GM18508 (cell line): ENCODE measurements at regions not wholly inside any gene's neighbourhood (a gene's known extent, or its start where the extent isn't known, plus 50 kb on each side); places are given as distances from the start of the nearest gene placed in this dataset.

Experiments
- ATAC-seq: cut with Tn5 transposase; IDR thresholded peaks from one replicate; pipeline ENCODE4 v1.9.1; 2021; ENCODE audit warnings: moderate number of reproducible peaks; ENCODE audit not compliant: insufficient read depth, unreplicated experiment

- no peak for ATAC-seq
Observed at GRCh38 chr3:107943786-107944523, 146.9 kb downstream of the CD47 start.

DNA sequence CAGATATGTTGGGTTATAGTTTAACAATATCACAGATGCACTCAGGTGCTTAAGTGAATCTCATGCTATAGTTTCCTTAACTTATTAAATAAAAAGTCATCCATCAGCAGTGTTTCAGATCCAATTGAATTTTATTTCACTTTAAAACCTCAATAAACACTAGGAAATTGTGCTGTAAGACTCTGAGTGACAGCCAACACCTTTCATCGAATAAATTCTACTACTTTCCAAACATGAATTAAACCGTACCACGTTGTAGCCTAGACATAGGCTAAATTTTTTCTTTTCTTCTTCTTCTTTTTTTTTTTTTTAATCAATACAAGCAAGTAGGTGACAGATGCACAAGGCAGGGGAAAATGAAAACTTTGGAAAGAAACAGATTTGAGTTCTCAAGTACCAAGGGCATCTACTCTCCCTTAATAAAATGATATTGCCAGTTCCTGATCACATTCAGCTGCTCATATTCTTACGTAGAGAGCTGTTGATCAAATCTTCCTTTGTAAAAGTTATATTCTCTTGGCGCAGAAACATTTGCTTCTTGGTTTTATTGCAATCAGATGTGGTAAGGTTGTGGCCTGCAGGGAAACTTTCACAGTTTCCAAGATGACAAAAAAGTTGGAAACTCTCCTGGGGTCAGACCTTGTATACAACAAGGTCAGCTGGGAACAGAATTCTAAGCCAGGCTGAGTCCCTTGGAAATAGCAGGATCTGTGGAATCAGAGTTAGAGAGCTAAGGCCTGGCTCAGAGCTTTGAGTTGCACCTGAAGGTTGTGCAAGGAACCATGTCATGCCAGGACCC lies 147.7 kb downstream of the CD47 start:
- ATAC-seq: no peak

- ATAC-seq: no peak
Observed at GRCh38 chr3:107942244-107942643, 148.6 kb downstream of the CD47 start.

DNA sequence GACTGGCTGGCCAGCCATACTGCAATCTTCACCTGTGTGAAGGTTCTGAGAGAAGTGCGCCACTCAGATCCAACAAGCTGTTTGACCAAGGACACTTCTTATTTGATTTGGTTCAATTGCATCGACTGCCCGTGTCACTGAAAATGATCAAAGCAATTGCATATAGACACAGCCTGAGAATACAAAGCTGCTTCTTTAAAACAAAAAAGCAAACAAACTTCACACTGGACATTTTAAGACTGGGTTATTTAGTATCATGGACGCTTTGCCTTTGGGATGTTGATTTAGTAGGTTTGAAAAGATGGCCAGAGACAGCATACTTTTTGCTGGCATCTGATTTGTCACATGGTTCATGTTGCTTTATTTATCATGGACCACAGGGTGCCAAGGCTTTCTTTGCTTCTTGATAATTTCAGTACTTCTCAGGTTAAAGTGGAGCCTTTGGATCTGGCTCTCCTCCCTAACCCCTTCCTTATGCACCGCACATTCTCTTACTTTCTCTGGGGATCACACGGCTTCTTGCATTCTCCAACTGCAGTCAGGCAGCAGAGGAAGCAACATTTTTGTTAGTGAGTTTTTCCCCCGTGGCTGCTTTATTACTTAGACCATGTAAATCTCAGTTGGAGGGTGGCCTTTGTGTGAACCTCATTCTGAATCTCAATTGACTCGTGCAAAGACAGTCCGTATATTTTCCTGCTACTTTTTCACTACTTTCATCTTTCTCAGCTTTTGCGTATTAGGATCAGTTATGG lies 151.0 kb downstream of the CD47 start:
- ATAC-seq: no peak

- no peak for ATAC-seq
Observed at GRCh38 chr3:107938143-107938542, 152.7 kb downstream of the CD47 start.

- ATAC-seq: no peak
Observed at GRCh38 chr3:107934808-107935207, 156.0 kb downstream of the CD47 start.

DNA sequence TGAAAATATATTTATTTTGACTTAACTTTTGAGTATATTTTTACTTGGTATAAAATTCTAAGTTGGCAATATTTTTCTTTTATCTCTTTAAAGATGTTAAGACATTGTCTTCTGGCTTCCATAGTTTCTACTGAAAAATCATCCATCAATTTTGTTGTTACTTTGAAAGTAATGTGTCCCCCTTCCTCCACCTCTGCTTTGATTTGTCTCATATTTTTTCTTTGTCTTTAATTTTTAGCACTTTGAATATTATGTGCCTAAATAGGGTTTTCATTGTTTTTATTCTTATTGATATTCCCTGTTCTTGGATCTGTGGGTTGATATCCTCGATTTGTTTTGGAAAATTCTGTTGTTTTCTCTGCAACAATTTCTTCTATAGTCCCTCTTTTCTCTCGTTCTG lies 157.4 kb downstream of the CD47 start:
- no peak for ATAC-seq

DNA sequence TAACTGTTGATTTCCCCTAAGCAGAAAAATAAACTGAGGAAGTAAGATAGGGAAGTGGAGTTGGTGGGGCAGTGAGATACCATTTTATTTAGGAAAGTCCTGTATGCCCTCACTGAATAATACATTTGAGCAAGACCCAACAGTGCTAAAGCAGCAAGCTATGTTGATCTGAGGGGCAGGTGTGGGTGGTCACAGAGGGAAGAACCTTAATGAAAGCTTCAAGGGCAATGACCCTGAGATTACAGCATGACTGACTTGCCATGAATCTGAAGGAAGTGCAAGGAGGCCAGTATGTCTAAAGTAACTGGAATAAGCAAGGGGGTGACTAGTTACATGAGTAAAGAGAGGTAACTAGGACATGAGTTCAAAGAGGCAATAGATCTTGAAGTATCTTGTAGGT lies 159.5 kb downstream of the CD47 start:
- no peak for ATAC-seq

GRCh38 chr3:107929088-107929487 lies 161.7 kb downstream of the CD47 start:
- ATAC-seq: no peak

GRCh38 chr3:107928084-107928445 lies 162.8 kb downstream of the CD47 start:
- peak; percentile 21 for ATAC-seq

DNA sequence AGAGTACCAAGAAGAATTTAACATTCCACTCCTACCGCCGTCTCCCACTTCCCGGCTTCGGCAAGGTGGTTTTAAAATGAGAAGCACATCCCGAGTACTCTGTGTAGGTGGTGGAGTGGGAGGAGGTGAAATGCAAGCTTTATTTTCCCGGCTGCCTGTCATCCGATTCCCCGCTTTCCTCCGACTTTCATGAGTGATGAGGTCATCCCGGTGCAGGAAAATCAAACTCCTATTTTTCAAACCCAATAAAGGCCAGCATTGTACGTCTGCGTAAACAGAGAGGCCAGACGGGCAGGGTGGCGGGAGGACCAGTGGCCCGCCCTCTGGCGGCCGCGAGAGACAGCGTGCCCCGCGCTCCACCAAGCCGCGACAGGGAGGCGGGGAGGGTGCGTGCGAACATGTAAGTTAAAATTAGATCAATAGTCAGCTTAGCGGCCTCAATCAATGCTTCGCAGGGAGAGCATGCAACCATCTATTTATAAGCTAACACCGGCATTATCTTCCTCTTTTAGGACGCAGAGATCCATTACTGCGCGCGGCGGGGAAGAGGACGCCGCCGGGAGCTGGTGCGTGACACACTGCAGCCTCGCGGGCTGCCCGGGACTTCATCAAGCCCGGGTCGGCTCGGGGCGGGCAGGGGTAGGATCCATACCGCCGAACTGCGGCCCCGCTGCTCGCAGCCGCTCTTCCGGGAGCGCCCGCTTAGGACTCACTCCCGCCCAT lies 163.3 kb downstream of the CD47 start:
- peak; percentile 59 for ATAC-seq

DNA sequence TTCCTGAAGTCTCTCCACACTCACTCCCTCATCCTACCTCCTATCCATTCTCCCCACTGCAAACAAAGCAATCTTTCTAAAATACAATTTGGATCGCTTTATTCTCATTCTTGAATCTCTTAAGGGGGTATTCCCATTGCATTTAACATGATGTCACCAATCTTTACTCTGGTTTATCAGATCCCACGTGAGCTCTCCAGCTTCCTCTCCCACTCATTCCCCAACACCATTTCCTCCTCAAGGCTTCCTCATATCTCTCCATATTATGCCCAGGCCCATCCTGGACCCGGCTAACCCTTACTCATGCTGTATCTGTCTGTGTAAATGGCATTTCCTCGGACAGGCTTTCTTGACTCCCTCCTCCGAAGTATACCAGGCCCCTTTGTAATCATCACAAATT lies 165.0 kb downstream of the CD47 start:
- ATAC-seq: no peak

- no peak for ATAC-seq
Observed at GRCh38 chr3:107921038-107921437, 169.8 kb downstream of the CD47 start.

- ATAC-seq: no peak
Observed at GRCh38 chr3:107920538-107920937, 170.3 kb downstream of the CD47 start.

DNA sequence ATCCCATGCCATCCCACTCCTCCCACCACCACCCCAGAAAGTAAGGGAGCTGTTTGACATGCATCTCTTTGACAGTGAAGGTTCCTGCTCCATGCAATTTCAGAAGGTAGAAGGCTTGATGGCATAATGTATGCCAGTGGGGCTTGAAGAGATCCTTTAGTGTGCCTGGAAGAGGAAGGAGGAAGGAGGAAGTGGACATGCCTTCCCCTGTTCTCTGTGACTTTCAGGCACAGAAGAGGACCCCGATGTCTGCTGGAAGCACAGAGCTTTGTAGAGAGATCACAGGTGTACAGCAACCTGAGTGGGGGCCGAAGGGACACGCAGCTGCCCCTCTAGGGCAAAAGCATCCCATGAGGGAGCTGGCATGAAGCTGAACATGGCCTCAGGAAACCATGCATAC lies 171.6 kb downstream of the CD47 start:
- no peak for ATAC-seq

GRCh38 chr3:107916171-107916570 lies 174.7 kb downstream of the CD47 start:
- ATAC-seq: no peak

GRCh38 chr3:107915706-107916105 lies 175.1 kb downstream of the CD47 start:
- ATAC-seq: no peak

DNA sequence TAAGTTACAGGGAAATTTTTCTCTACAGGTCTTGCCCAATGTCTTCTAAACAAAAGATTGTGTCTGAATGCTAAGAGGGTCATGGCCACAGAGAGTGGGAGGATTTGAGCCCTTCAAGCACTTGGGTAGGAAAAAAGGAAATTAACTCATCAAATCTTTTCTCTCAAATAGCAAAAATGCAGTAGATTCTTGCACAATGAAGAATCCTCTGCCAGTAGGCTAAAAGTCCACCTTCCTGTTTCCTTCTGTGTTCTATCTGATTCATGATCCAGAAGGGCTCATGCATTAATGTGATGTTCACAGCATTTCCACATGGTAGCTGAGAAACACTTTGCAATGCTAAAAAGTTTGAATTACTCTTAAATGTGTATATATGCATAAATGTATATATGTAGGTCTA lies 177.1 kb downstream of the CD47 start:
- ATAC-seq: no peak

GRCh38 chr3:107911337-107912000 lies 179.4 kb downstream of the CD47 start:
- ATAC-seq: no peak

GRCh38 chr3:107910713-107911259 lies 180.0 kb downstream of the CD47 start:
- ATAC-seq: peak; percentile 94
